Keratinocyte (primary cell): ENCODE measurements at regions not wholly inside any gene's neighbourhood (a gene's known extent, or its start where the extent isn't known, plus 50 kb on each side); places are given as distances from the start of the nearest gene placed in this dataset.

ENCODE experiments used
- EZH2 ChIP-seq: IDR thresholded peaks from one replicate; pipeline ENCODE4 v1.6.1; 2012; ENCODE audit warnings: inconsistent platforms, mild to moderate bottlenecking, low read length, moderate library complexity
- TF ChIP-seq, protein P1 (sequence below), 3 experiments: IDR thresholded peaks in 1 of 3; conservative IDR thresholded peaks in 1 of 3; optimal IDR thresholded peaks in 1 of 3; 2 replicates in 2 of 3; 3 replicates in 1 of 3; pipeline versions ENCODE3 to v1.5.1; 2011; ENCODE audit warnings: low read length in 3 of 3, mild to moderate bottlenecking in 3 of 3, moderate library complexity in 2 of 3, control low read depth in 1 of 3, inconsistent platforms in 1 of 3; ENCODE audit not compliant: insufficient read depth in 2 of 3; ENCODE audit errors: extremely low read depth in 1 of 3

DNA sequence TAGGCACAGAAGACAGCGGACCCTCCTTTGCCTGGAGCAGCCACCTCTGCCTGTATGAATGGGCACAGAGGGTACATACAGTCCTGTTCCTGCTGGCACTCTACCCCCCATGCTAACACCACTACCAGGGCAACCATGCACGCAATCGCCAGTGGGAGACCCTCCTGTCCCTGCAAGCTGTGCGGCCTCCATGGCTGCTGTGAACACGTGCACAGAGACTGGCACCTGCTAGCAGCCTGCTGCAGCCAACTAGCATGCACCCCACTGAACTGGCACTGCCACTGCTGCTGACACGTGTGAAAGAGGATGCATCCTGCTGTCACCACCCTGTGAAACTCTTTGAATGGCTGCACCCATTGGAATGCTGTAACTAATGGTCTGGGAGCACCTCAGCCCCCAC, 885.2 kb upstream of the ARRDC3 start:
- TF ChIP-seq, protein P1, sequence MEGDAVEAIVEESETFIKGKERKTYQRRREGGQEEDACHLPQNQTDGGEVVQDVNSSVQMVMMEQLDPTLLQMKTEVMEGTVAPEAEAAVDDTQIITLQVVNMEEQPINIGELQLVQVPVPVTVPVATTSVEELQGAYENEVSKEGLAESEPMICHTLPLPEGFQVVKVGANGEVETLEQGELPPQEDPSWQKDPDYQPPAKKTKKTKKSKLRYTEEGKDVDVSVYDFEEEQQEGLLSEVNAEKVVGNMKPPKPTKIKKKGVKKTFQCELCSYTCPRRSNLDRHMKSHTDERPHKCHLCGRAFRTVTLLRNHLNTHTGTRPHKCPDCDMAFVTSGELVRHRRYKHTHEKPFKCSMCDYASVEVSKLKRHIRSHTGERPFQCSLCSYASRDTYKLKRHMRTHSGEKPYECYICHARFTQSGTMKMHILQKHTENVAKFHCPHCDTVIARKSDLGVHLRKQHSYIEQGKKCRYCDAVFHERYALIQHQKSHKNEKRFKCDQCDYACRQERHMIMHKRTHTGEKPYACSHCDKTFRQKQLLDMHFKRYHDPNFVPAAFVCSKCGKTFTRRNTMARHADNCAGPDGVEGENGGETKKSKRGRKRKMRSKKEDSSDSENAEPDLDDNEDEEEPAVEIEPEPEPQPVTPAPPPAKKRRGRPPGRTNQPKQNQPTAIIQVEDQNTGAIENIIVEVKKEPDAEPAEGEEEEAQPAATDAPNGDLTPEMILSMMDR (optimal IDR thresholded peaks at IDR 0.05 in 1 of 3, IDR thresholded peaks at IDR 0.05 in 1 of 3, conservative IDR thresholded peaks at IDR 0.05 in 1 of 3; ENCODE audit: extremely low read depth in 1 of 3, insufficient read depth in 2 of 3, low read length in 3 of 3): no peak
- no peak for TF ChIP-seq EZH2
